ENCODE measurements at regions not wholly inside any gene's neighbourhood (a gene's known extent, or its start where the extent isn't known, plus 50 kb on each side); places are given as distances from the start of the nearest gene placed in this dataset.

- Histone ChIP-seq H3K9me3 (ENCODE audit: low read depth) (no peaks in the 10 kb centered on the region), H3K27me3 (no peaks in the 10 kb centered on the region), H4K20me1 (ENCODE audit: low read depth) (no peaks in the 10 kb centered on the region), H2AFZ (replicated peaks) (no peak overlapping the region), H3K4me1 (no peaks in the 10 kb centered on the region), H3K4me3 (no peak overlapping the region), H3K4me2 (no peak overlapping the region), H3K9ac (no peak overlapping the region), H3K27ac (no peak overlapping the region), H3K79me2 (ENCODE audit: low read depth) (no peaks in the 10 kb centered on the region), H3F3A (ENCODE audit: low read depth) (no peaks in the 10 kb centered on the region), H3K36me3 (no peaks in the 10 kb centered on the region)
- no peak overlapping the region for H3K4me3 Mint-ChIP-seq
- H3K4me1 Mint-ChIP-seq = peaks cover 5% of the 10 kb centered on the region
- no peak for DNase-seq (ENCODE audit: low spot score)
- no peak overlapping the region for H3K27ac Mint-ChIP-seq
- H3K27me3 Mint-ChIP-seq (ENCODE audit: insufficient read depth, low read depth) = peaks cover 9% of the 10 kb centered on the region
- TF ChIP-seq CTCF (IDR thresholded peaks at IDR 0.05) (no peak), EZH2phosphoT487 (IDR thresholded peaks at IDR 0.05) (no peak), EZH2 (IDR thresholded peaks at IDR 0.05) (no peak)
- no peaks in the 10 kb centered on the region for H3K36me3 Mint-ChIP-seq
- H3K9me3 Mint-ChIP-seq = peaks cover 16% of the 10 kb centered on the region
Measured at GRCh38 chr1:4853904-4854303, 199.5 kb downstream of the AJAP1 start.

- no peaks in the 10 kb centered on the region for H3F3A ChIP-seq (ENCODE audit: low read depth)
- no peaks in the 10 kb centered on the region for H3K36me3 ChIP-seq
- no peaks in the 10 kb centered on the region for H3K79me2 ChIP-seq (ENCODE audit: low read depth)
- H3K4me2 ChIP-seq = no peak overlapping the region
- H3K9ac ChIP-seq = no peak overlapping the region
- Mint-ChIP-seq H3K9me3 (peaks cover 14% of the 10 kb centered on the region), H3K27ac (no peak overlapping the region), H3K4me1 (peaks cover 29% of the 10 kb centered on the region), H3K36me3 (no peaks in the 10 kb centered on the region), H3K27me3 (ENCODE audit: insufficient read depth, low read depth) (peaks cover 15% of the 10 kb centered on the region), H3K4me3 (no peak overlapping the region)
- no peak for DNase-seq (ENCODE audit: low spot score)
- H3K9me3 ChIP-seq (ENCODE audit: low read depth) = no peaks in the 10 kb centered on the region
- no peak overlapping the region for H3K27ac ChIP-seq
- H2AFZ ChIP-seq (replicated peaks) = no peak overlapping the region
- no peak for TF ChIP-seq EZH2 (IDR thresholded peaks at IDR 0.05)
- no peak for TF ChIP-seq CTCF (IDR thresholded peaks at IDR 0.05)
- no peak for TF ChIP-seq EZH2phosphoT487 (IDR thresholded peaks at IDR 0.05)
- H3K27me3 ChIP-seq = no peaks in the 10 kb centered on the region
- H4K20me1 ChIP-seq (ENCODE audit: low read depth) = no peaks in the 10 kb centered on the region
- H3K4me1 ChIP-seq = no peaks in the 10 kb centered on the region
- no peak overlapping the region for H3K4me3 ChIP-seq
Measured at GRCh38 chr1:4851385-4852065, 197.1 kb downstream of the AJAP1 start.

GRCh38 chr1:4848431-4848830 lies 194.0 kb downstream of the AJAP1 start:
- no peaks in the 10 kb centered on the region for H3K36me3 Mint-ChIP-seq
- Histone ChIP-seq H3K4me3 (no peak overlapping the region), H3K27ac (no peak overlapping the region), H3K4me1 (no peaks in the 10 kb centered on the region), H3K9ac (no peak overlapping the region), H3K27me3 (no peaks in the 10 kb centered on the region), H3K36me3 (no peaks in the 10 kb centered on the region), H3K9me3 (ENCODE audit: low read depth) (no peaks in the 10 kb centered on the region), H3K79me2 (ENCODE audit: low read depth) (no peaks in the 10 kb centered on the region), H2AFZ (replicated peaks) (no peak overlapping the region), H4K20me1 (ENCODE audit: low read depth) (no peaks in the 10 kb centered on the region), H3K4me2 (no peak overlapping the region), H3F3A (ENCODE audit: low read depth) (no peaks in the 10 kb centered on the region)
- no peak for DNase-seq (ENCODE audit: low spot score)
- H3K9me3 Mint-ChIP-seq = peaks cover 14% of the 10 kb centered on the region
- H3K4me1 Mint-ChIP-seq = peaks cover 31% of the 10 kb centered on the region
- no peak for TF ChIP-seq EZH2 (IDR thresholded peaks at IDR 0.05)
- peak overlapping the region; percentile 8 for H3K27ac Mint-ChIP-seq
- H3K4me3 Mint-ChIP-seq = peak overlapping the region; percentile 9
- H3K27me3 Mint-ChIP-seq (ENCODE audit: insufficient read depth, low read depth) = peaks cover 17% of the 10 kb centered on the region

GRCh38 chr1:4847711-4848110 lies 193.3 kb downstream of the AJAP1 start:
- H3K9me3 Mint-ChIP-seq = peaks cover 14% of the 10 kb centered on the region
- H3F3A ChIP-seq (ENCODE audit: low read depth) = no peaks in the 10 kb centered on the region
- no peak overlapping the region for H3K4me3 ChIP-seq
- no peak for TF ChIP-seq EZH2phosphoT487 (IDR thresholded peaks at IDR 0.05)
- TF ChIP-seq EZH2 (IDR thresholded peaks at IDR 0.05) = no peak
- TF ChIP-seq CTCF (IDR thresholded peaks at IDR 0.05) = no peak
- no peaks in the 10 kb centered on the region for H4K20me1 ChIP-seq (ENCODE audit: low read depth)
- no peak overlapping the region for H3K9ac ChIP-seq
- no peaks in the 10 kb centered on the region for H3K9me3 ChIP-seq (ENCODE audit: low read depth)
- no peak overlapping the region for H3K4me3 Mint-ChIP-seq
- H3K27ac ChIP-seq = no peak overlapping the region
- DNase-seq (ENCODE audit: low spot score) = no peak
- no peaks in the 10 kb centered on the region for H3K36me3 Mint-ChIP-seq
- no peaks in the 10 kb centered on the region for H3K27me3 ChIP-seq
- H3K4me1 ChIP-seq = no peaks in the 10 kb centered on the region
- H3K4me2 ChIP-seq = no peak overlapping the region
- H2AFZ ChIP-seq (replicated peaks) = no peak overlapping the region
- no peaks in the 10 kb centered on the region for H3K79me2 ChIP-seq (ENCODE audit: low read depth)
- peaks cover 17% of the 10 kb centered on the region for H3K27me3 Mint-ChIP-seq (ENCODE audit: insufficient read depth, low read depth)
- H3K36me3 ChIP-seq = no peaks in the 10 kb centered on the region
- peak overlapping the region; percentile 85 for H3K27ac Mint-ChIP-seq
- H3K4me1 Mint-ChIP-seq = peaks cover 31% of the 10 kb centered on the region

Measured in neural progenitor cell (in vitro differentiated cells).